Adrenal gland (tissue), 5 donors: ENCODE measurements at regions not wholly inside any gene's neighbourhood (a gene's known extent, or its start where the extent isn't known, plus 50 kb on each side); places are given as distances from the start of the nearest gene placed in this dataset.

ENCODE experiments used
- POLR2A ChIP-seq, 2 donors: fragments of 450-650 bp; IDR thresholded peaks; one replicate each; pipeline ENCODE4 v1.6.1; 2017; ENCODE audit warnings: antibody characterized with exemption in 2 of 2, mild to moderate bottlenecking in 2 of 2, moderate library complexity in 1 of 2
- TF ChIP-seq, protein P1 (sequence below), 6 experiments: fragments of 450-650 bp in 4 of 6; fragments of 200-600 bp in 2 of 6; sonication (generic) in 1 of 6; IDR thresholded peaks; 1 replicate in 5 of 6; 2 replicates in 1 of 6; pipeline versions ENCODE4 v1.5.1 to v1.8.0; 2016 to 2021; ENCODE audit warnings: antibody characterized with exemption in 6 of 6, mild to moderate bottlenecking in 2 of 6, moderate library complexity in 1 of 6
- donor health status: DM: no; HTN: no; CAD: no.

DNA sequence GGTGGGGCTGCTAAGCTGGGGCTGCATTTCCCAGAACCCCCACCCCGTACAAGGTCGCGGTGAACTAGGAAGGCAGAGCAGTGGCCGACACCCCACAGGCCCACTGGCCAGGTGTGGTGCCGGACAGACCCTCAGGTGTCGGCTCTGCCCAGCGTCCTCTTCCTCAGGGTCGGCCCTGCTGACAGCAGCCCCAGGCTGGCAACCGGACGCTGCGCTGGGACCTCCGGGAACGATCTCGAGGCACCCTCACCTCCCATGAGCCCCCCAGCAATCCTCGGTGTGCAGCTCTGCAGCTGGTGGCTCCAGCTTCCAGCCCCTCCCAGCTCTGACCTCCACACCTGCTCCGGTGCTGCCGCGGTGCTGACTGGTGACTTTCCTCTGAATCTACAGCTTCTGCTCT is 142.9 kb upstream of the SPACA7 start:
- TF ChIP-seq, protein P1, sequence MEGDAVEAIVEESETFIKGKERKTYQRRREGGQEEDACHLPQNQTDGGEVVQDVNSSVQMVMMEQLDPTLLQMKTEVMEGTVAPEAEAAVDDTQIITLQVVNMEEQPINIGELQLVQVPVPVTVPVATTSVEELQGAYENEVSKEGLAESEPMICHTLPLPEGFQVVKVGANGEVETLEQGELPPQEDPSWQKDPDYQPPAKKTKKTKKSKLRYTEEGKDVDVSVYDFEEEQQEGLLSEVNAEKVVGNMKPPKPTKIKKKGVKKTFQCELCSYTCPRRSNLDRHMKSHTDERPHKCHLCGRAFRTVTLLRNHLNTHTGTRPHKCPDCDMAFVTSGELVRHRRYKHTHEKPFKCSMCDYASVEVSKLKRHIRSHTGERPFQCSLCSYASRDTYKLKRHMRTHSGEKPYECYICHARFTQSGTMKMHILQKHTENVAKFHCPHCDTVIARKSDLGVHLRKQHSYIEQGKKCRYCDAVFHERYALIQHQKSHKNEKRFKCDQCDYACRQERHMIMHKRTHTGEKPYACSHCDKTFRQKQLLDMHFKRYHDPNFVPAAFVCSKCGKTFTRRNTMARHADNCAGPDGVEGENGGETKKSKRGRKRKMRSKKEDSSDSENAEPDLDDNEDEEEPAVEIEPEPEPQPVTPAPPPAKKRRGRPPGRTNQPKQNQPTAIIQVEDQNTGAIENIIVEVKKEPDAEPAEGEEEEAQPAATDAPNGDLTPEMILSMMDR (IDR thresholded peaks at IDR 0.05) = no peak
- no peak for TF ChIP-seq POLR2A (IDR thresholded peaks at IDR 0.05)
